ENCODE measurements at regions not wholly inside any gene's neighbourhood (a gene's known extent, or its start where the extent isn't known, plus 50 kb on each side); places are given as distances from the start of the nearest gene placed in this dataset.
"Not testable (repeated sequence)": the region's sequence is repeated elsewhere in the genome, so short reads cannot be mapped to it uniquely, and the experiment has no call there.

GRCh38 chr2:228782281-228782680 lies 488.8 kb downstream of the PID1 start:
- no peak for DNase-seq

GRCh38 chr2:228777855-228778355 lies 493.2 kb downstream of the PID1 start:
- no peak for DNase-seq

GRCh38 chr2:228774548-228774947 lies 496.5 kb downstream of the PID1 start:
- DNase-seq: no peak

- DNase-seq: no peak
These were observed 499.3 kb downstream of the PID1 start for GRCh38 chr2:228771774-228772173.

GRCh38 chr2:228771315-228771714 lies 499.8 kb downstream of the PID1 start:
- DNase-seq: no peak

GRCh38 chr2:228768818-228769217 lies 502.3 kb downstream of the PID1 start:
- no peak for DNase-seq

GRCh38 chr2:228768141-228768540 lies 502.9 kb downstream of the PID1 start:
- not testable (repeated sequence) for DNase-seq

- DNase-seq: no peak
These were observed 503.9 kb downstream of the PID1 start for GRCh38 chr2:228767196-228767595.

- DNase-seq: no peak
These were observed 507.6 kb downstream of the PID1 start for GRCh38 chr2:228763379-228763981.

GRCh38 chr2:228762565-228762964 lies 508.5 kb downstream of the PID1 start:
- no peak for DNase-seq

GRCh38 chr2:228755661-228756060 lies 515.4 kb downstream of the PID1 start:
- not testable (repeated sequence) for DNase-seq

GRCh38 chr2:228747483-228747882 lies 523.6 kb downstream of the PID1 start:
- DNase-seq: no peak

GRCh38 chr2:228738671-228739380 lies 532.3 kb downstream of the PID1 start:
- DNase-seq: no peak

GRCh38 chr2:228735697-228736096 lies 535.4 kb downstream of the PID1 start:
- DNase-seq: no peak

GRCh38 chr2:228731517-228731916 lies 539.6 kb downstream of the PID1 start:
- no peak for DNase-seq

GRCh38 chr2:228728961-228729360 lies 542.1 kb downstream of the PID1 start:
- no peak for DNase-seq

GRCh38 chr2:228725031-228725430 lies 543.5 kb upstream of the SPHKAP start:
- no peak for DNase-seq

GRCh38 chr2:228723599-228723998 lies 542.1 kb upstream of the SPHKAP start:
- no peak for DNase-seq

GRCh38 chr2:228722311-228722710 lies 540.8 kb upstream of the SPHKAP start:
- DNase-seq: no peak

GRCh38 chr2:228720895-228721294 lies 539.4 kb upstream of the SPHKAP start:
- no peak for DNase-seq

GRCh38 chr2:228709788-228710371 lies 528.4 kb upstream of the SPHKAP start:
- no peak for DNase-seq

GRCh38 chr2:228707846-228708245 lies 526.4 kb upstream of the SPHKAP start:
- DNase-seq: no peak

- no peak for DNase-seq
These were observed 523.8 kb upstream of the SPHKAP start for GRCh38 chr2:228705318-228705717.

GRCh38 chr2:228703152-228703551 lies 521.7 kb upstream of the SPHKAP start:
- DNase-seq: peak; percentile 42 to 77
